ENCODE measurements at regions not wholly inside any gene's neighbourhood (a gene's known extent, or its start where the extent isn't known, plus 50 kb on each side); places are given as distances from the start of the nearest gene placed in this dataset.
"Not testable (repeated sequence)": the region's sequence is repeated elsewhere in the genome, so short reads cannot be mapped to it uniquely, and the experiment has no call there.

- POLR2A ChIA-PET (ENCODE audit: partially characterized antibody); CTCF ChIA-PET (ENCODE audit: partially characterized antibody): not testable (repeated sequence)
Measured at GRCh38 chr1:99374693-99375092, 110.4 kb downstream of the PLPPR4 start.

GRCh38 chr1:99384021-99384420 is 119.7 kb downstream of the PLPPR4 start:
- CTCF ChIA-PET (ENCODE audit: partially characterized antibody): no interaction called here
- Mint-ChIP-seq H3K36me3 (no peaks in the 10 kb centered on the region), H3K9me3 (peaks cover 0 to 13% (median 2%) of the 10 kb centered on the region in 8 donors), H3K4me1 (no peaks in the 10 kb centered on the region), H3K27me3 (no peaks in the 10 kb centered on the region), H3K27ac (no peak overlapping the region), H3K4me3 (no peak overlapping the region)
- H3K9me3 ChIP-seq (ENCODE audit: control insufficient read depth in 1 of 2, low read length in 2 of 2): no peaks in the 10 kb centered on the region
- POLR2A ChIA-PET (ENCODE audit: partially characterized antibody): no interaction called here
- intact Hi-C loops (cut with micrococcal nuclease): no loop called here
- no peak overlapping the region for H3K4me3 ChIP-seq (ENCODE audit: low read length in 2 of 2)
- H3K4me1 ChIP-seq (ENCODE audit: insufficient read depth, low read length): no peaks in the 10 kb centered on the region
- no peak for DNase-seq
- no peak overlapping the region for H3K27ac ChIP-seq (ENCODE audit: low read depth, low read length)
- no peaks in the 10 kb centered on the region for H3K36me3 ChIP-seq (ENCODE audit: insufficient read depth, low read length)
- no peaks in the 10 kb centered on the region for H3K27me3 ChIP-seq (ENCODE audit: insufficient read depth, low read length)

More at GRCh38 chr1:99374693-99375092, 110.4 kb downstream of the PLPPR4 start:
- H3K36me3 ChIP-seq (ENCODE audit: insufficient read depth, low read length); H3K9me3 ChIP-seq (ENCODE audit: control insufficient read depth in 1 of 2, low read length in 2 of 2); H3K9me3 Mint-ChIP-seq; H3K36me3 Mint-ChIP-seq; H3K27me3 Mint-ChIP-seq; DNase-seq; H3K27ac ChIP-seq (ENCODE audit: low read depth, low read length); H3K27ac Mint-ChIP-seq; H3K4me1 Mint-ChIP-seq; intact Hi-C loops (cut with micrococcal nuclease); H3K4me1 ChIP-seq (ENCODE audit: insufficient read depth, low read length); H3K4me3 Mint-ChIP-seq; H3K27me3 ChIP-seq (ENCODE audit: insufficient read depth, low read length); H3K4me3 ChIP-seq (ENCODE audit: low read length in 2 of 2): not testable (repeated sequence)

- intact Hi-C loops (cut with micrococcal nuclease): no loop called here
- no peaks in the 10 kb centered on the region for H3K36me3 ChIP-seq (ENCODE audit: insufficient read depth, low read length)
- no peaks in the 10 kb centered on the region for H3K4me1 Mint-ChIP-seq
- POLR2A ChIA-PET (ENCODE audit: partially characterized antibody): no interaction called here
- peaks cover 0 to 13% (median 0%) of the 10 kb centered on the region in 8 donors for H3K9me3 Mint-ChIP-seq
- CTCF ChIA-PET (ENCODE audit: partially characterized antibody): no interaction called here
- DNase-seq: no peak
- no peaks in the 10 kb centered on the region for H3K9me3 ChIP-seq (ENCODE audit: control insufficient read depth in 1 of 2, low read length in 2 of 2)
- no peak overlapping the region for H3K27ac Mint-ChIP-seq
- H3K27me3 Mint-ChIP-seq: no peaks in the 10 kb centered on the region
- no peaks in the 10 kb centered on the region for H3K27me3 ChIP-seq (ENCODE audit: insufficient read depth, low read length)
- no peak overlapping the region for H3K27ac ChIP-seq (ENCODE audit: low read depth, low read length)
- H3K36me3 Mint-ChIP-seq: no peaks in the 10 kb centered on the region
- no peak overlapping the region for H3K4me3 Mint-ChIP-seq
- H3K4me3 ChIP-seq (ENCODE audit: low read length in 2 of 2): no peak overlapping the region
- H3K4me1 ChIP-seq (ENCODE audit: insufficient read depth, low read length): no peaks in the 10 kb centered on the region
Measured at GRCh38 chr1:99385852-99386251, 121.6 kb downstream of the PLPPR4 start.

- peaks cover 0 to 2% of the 10 kb centered on the region in 2 donors for H3K27me3 Mint-ChIP-seq
- ChIA-PET CTCF (ENCODE audit: partially characterized antibody) (no interaction called here), POLR2A (ENCODE audit: partially characterized antibody) (no interaction called here)
- Histone ChIP-seq H3K4me1 (ENCODE audit: insufficient read depth, low read length) (no peaks in the 10 kb centered on the region), H3K9me3 (ENCODE audit: control insufficient read depth in 1 of 2, low read length in 2 of 2) (no peaks in the 10 kb centered on the region), H3K36me3 (ENCODE audit: insufficient read depth, low read length) (no peaks in the 10 kb centered on the region), H3K27ac (ENCODE audit: low read depth, low read length) (no peak overlapping the region), H3K27me3 (ENCODE audit: insufficient read depth, low read length) (no peaks in the 10 kb centered on the region), H3K4me3 (ENCODE audit: low read length in 2 of 2) (no peak overlapping the region)
- intact Hi-C loops (cut with micrococcal nuclease): no loop called here
- no peak for DNase-seq
- no peak overlapping the region for H3K4me3 Mint-ChIP-seq
- H3K4me1 Mint-ChIP-seq: no peaks in the 10 kb centered on the region
- H3K36me3 Mint-ChIP-seq: no peaks in the 10 kb centered on the region
- no peak overlapping the region for H3K27ac Mint-ChIP-seq
- H3K9me3 Mint-ChIP-seq: peaks cover 0 to 5% (median 0%) of the 10 kb centered on the region in 8 donors
Measured at GRCh38 chr1:99396389-99396788, 132.1 kb downstream of the PLPPR4 start.

- ChIA-PET POLR2A (ENCODE audit: partially characterized antibody) (no interaction called here), CTCF (ENCODE audit: partially characterized antibody) (no interaction called here)
- Histone ChIP-seq H3K4me1 (ENCODE audit: insufficient read depth, low read length) (no peaks in the 10 kb centered on the region), H3K4me3 (ENCODE audit: low read length in 2 of 2) (no peak overlapping the region), H3K27ac (ENCODE audit: low read depth, low read length) (no peak overlapping the region), H3K27me3 (ENCODE audit: insufficient read depth, low read length) (no peaks in the 10 kb centered on the region), H3K9me3 (ENCODE audit: control insufficient read depth in 1 of 2, low read length in 2 of 2) (no peaks in the 10 kb centered on the region), H3K36me3 (ENCODE audit: insufficient read depth, low read length) (no peaks in the 10 kb centered on the region)
- no peak overlapping the region for H3K27ac Mint-ChIP-seq
- peaks cover 0 to 2% of the 10 kb centered on the region in 2 donors for H3K27me3 Mint-ChIP-seq
- H3K4me3 Mint-ChIP-seq: no peak overlapping the region
- H3K9me3 Mint-ChIP-seq: peaks cover 0 to 5% (median 0%) of the 10 kb centered on the region in 8 donors
- intact Hi-C loops (cut with micrococcal nuclease): no loop called here
- DNase-seq: no peak
- no peaks in the 10 kb centered on the region for H3K4me1 Mint-ChIP-seq
- H3K36me3 Mint-ChIP-seq: no peaks in the 10 kb centered on the region
Measured at GRCh38 chr1:99397029-99397428, 132.7 kb downstream of the PLPPR4 start.

- Mint-ChIP-seq H3K27ac (no peak overlapping the region), H3K27me3 (peaks cover 0 to 2% of the 10 kb centered on the region in 2 donors), H3K4me1 (no peaks in the 10 kb centered on the region), H3K36me3 (no peaks in the 10 kb centered on the region), H3K4me3 (no peak overlapping the region), H3K9me3 (peaks cover 0 to 5% (median 0%) of the 10 kb centered on the region in 8 donors)
- DNase-seq: no peak
- H3K4me3 ChIP-seq (ENCODE audit: low read length in 2 of 2): no peak overlapping the region
- no peaks in the 10 kb centered on the region for H3K4me1 ChIP-seq (ENCODE audit: insufficient read depth, low read length)
- H3K27me3 ChIP-seq (ENCODE audit: insufficient read depth, low read length): no peaks in the 10 kb centered on the region
- CTCF ChIA-PET (ENCODE audit: partially characterized antibody): no interaction called here
- H3K9me3 ChIP-seq (ENCODE audit: control insufficient read depth in 1 of 2, low read length in 2 of 2): no peaks in the 10 kb centered on the region
- H3K27ac ChIP-seq (ENCODE audit: low read depth, low read length): no peak overlapping the region
- no peaks in the 10 kb centered on the region for H3K36me3 ChIP-seq (ENCODE audit: insufficient read depth, low read length)
- intact Hi-C loops (cut with micrococcal nuclease): no loop called here
- POLR2A ChIA-PET (ENCODE audit: partially characterized antibody): no interaction called here
Measured at GRCh38 chr1:99397863-99398262, 133.6 kb downstream of the PLPPR4 start.

- CTCF ChIA-PET (ENCODE audit: partially characterized antibody); H3K27me3 Mint-ChIP-seq; H3K36me3 Mint-ChIP-seq; H3K27ac ChIP-seq (ENCODE audit: low read depth, low read length); H3K9me3 ChIP-seq (ENCODE audit: control insufficient read depth in 1 of 2, low read length in 2 of 2); intact Hi-C loops (cut with micrococcal nuclease); H3K27me3 ChIP-seq (ENCODE audit: insufficient read depth, low read length); DNase-seq; H3K4me3 ChIP-seq (ENCODE audit: low read length in 2 of 2); H3K27ac Mint-ChIP-seq; H3K36me3 ChIP-seq (ENCODE audit: insufficient read depth, low read length); H3K4me1 ChIP-seq (ENCODE audit: insufficient read depth, low read length); H3K9me3 Mint-ChIP-seq; POLR2A ChIA-PET (ENCODE audit: partially characterized antibody); H3K4me3 Mint-ChIP-seq; H3K4me1 Mint-ChIP-seq: not testable (repeated sequence)
Measured at GRCh38 chr1:99401556-99401955, 137.3 kb downstream of the PLPPR4 start.

- CTCF ChIA-PET (ENCODE audit: partially characterized antibody); POLR2A ChIA-PET (ENCODE audit: partially characterized antibody); H3K9me3 ChIP-seq (ENCODE audit: control insufficient read depth in 1 of 2, low read length in 2 of 2); intact Hi-C loops (cut with micrococcal nuclease); H3K4me3 ChIP-seq (ENCODE audit: low read length in 2 of 2); H3K9me3 Mint-ChIP-seq; H3K36me3 ChIP-seq (ENCODE audit: insufficient read depth, low read length); H3K4me1 Mint-ChIP-seq; H3K27ac Mint-ChIP-seq; H3K36me3 Mint-ChIP-seq; H3K27me3 Mint-ChIP-seq; H3K4me1 ChIP-seq (ENCODE audit: insufficient read depth, low read length); H3K4me3 Mint-ChIP-seq; DNase-seq; H3K27ac ChIP-seq (ENCODE audit: low read depth, low read length); H3K27me3 ChIP-seq (ENCODE audit: insufficient read depth, low read length): not testable (repeated sequence)
Measured at GRCh38 chr1:99404399-99404798, 140.1 kb downstream of the PLPPR4 start.

All from CD4-positive, alpha-beta memory T cell (primary cell).